GM21526 (cell line): ENCODE measurements at regions not wholly inside any gene's neighbourhood (a gene's known extent, or its start where the extent isn't known, plus 50 kb on each side); places are given as distances from the start of the nearest gene placed in this dataset.
A peak's percentile ranks its signal among the peaks of the same experiment; 100 is the strongest.

Experiments used
- ATAC-seq: cut with Tn5 transposase; IDR thresholded peaks from one replicate; pipeline ENCODE4 v1.9.1; 2021; ENCODE audit warnings: moderate library complexity; ENCODE audit not compliant: unreplicated experiment, low FRiP score

GRCh38 chr2:12587228-12587627 lies 129.5 kb upstream of the TRIB2 start:
- no peak for ATAC-seq

- peak; percentile 88 for ATAC-seq
These were observed 128.8 kb upstream of the TRIB2 start for GRCh38 chr2:12587729-12588522.

GRCh38 chr2:12588986-12589385 lies 127.8 kb upstream of the TRIB2 start:
- ATAC-seq, result no peak

GRCh38 chr2:12589802-12590320 lies 126.9 kb upstream of the TRIB2 start:
- ATAC-seq, result no peak

- ATAC-seq, result no peak
These were observed 124.4 kb upstream of the TRIB2 start for GRCh38 chr2:12592296-12592695.

GRCh38 chr2:12594590-12594989 lies 122.1 kb upstream of the TRIB2 start:
- no peak for ATAC-seq

- ATAC-seq, result no peak
These were observed 120.0 kb upstream of the TRIB2 start for GRCh38 chr2:12596771-12597170.

- no peak for ATAC-seq
These were observed 119.1 kb upstream of the TRIB2 start for GRCh38 chr2:12597610-12598009.

GRCh38 chr2:12602661-12603060 lies 114.1 kb upstream of the TRIB2 start:
- no peak for ATAC-seq

- ATAC-seq, result no peak
These were observed 112.9 kb upstream of the TRIB2 start for GRCh38 chr2:12603781-12604295.

- no peak for ATAC-seq
These were observed 112.4 kb upstream of the TRIB2 start for GRCh38 chr2:12604341-12604740.

- ATAC-seq, result no peak
These were observed 111.4 kb upstream of the TRIB2 start for GRCh38 chr2:12605366-12605765.

- no peak for ATAC-seq
These were observed 110.8 kb upstream of the TRIB2 start for GRCh38 chr2:12605936-12606335.

GRCh38 chr2:12606472-12607000 lies 110.2 kb upstream of the TRIB2 start:
- no peak for ATAC-seq

- ATAC-seq, result no peak
These were observed 108.8 kb upstream of the TRIB2 start for GRCh38 chr2:12607971-12608370.

- no peak for ATAC-seq
These were observed 106.4 kb upstream of the TRIB2 start for GRCh38 chr2:12610314-12610713.

- ATAC-seq, result no peak
These were observed 104.6 kb upstream of the TRIB2 start for GRCh38 chr2:12612168-12612567.

- ATAC-seq, result no peak
These were observed 104.1 kb upstream of the TRIB2 start for GRCh38 chr2:12612671-12613070.

GRCh38 chr2:12613137-12613835 lies 103.5 kb upstream of the TRIB2 start:
- no peak for ATAC-seq

- ATAC-seq, result no peak
These were observed 101.2 kb upstream of the TRIB2 start for GRCh38 chr2:12615509-12615908.

GRCh38 chr2:12616456-12617156 lies 100.1 kb upstream of the TRIB2 start:
- ATAC-seq, result no peak
